Astrocyte of the spinal cord (primary cell): ENCODE measurements at regions not wholly inside any gene's neighbourhood (a gene's known extent, or its start where the extent isn't known, plus 50 kb on each side); places are given as distances from the start of the nearest gene placed in this dataset.
A peak's percentile ranks its signal among the peaks of the same experiment; 100 is the strongest.

Experiments used
- DNase-seq: peaks from one replicate; pipeline ENCODE4 v3.0.0; 2011; ENCODE audit warnings: low read depth, low spot score
- H3K4me3 ChIP-seq: 2 replicates; pipeline ENCODE4 v1.5.1; 2011; ENCODE audit warnings: low read depth, mild to moderate bottlenecking, low read length, moderate library complexity
- in situ Hi-C: cut with HindIII; loops from 2 replicates; pipeline ENCODE4 v1.10.0; 2017; ENCODE audit warnings: low sequenced_read_pairs
- TF ChIP-seq, protein P1 (sequence below): IDR thresholded peaks from 2 replicates; pipeline ENCODE4 v1.5.1; 2012; ENCODE audit warnings: low read depth, mild to moderate bottlenecking, low read length, inconsistent platforms

DNA sequence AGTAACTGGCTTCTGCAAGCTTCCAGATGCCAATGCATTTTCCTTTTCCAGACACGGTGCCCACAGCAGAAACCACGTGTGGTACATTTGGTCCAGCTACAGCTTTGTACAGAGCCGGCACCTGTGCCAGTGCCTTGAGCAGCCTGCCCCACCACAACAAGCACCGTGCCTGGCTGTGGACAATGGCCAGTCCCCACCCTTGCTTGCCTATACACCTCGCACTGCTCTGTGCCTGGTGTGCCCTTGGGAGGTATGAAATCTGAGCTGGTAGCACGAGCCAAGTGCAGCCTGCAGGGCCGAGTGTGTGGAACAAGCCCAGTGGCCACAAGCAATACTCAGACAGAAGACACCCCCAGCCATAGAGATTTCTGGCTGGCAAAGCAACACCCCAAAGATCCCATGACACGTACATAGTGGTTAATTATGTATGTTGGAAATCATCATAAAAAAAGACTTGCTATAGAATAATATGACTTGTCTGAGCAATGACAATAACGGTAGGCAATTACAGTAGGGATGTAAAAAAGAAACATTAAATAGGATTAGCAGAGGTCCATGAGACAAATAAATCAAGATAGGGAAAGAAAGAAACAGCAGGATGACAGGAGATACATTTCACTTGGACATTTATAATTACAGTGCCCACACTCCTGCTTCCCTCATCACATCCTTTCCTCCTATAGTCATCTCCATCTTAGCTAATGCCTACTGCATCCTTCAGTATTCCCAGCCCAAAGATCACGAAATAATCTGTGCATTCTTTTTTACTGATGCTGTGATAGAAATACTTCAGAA lies 1399.5 kb downstream of the PCDH9 start:
- no peak overlapping the region for H3K4me3 ChIP-seq
- TF ChIP-seq, protein P1, sequence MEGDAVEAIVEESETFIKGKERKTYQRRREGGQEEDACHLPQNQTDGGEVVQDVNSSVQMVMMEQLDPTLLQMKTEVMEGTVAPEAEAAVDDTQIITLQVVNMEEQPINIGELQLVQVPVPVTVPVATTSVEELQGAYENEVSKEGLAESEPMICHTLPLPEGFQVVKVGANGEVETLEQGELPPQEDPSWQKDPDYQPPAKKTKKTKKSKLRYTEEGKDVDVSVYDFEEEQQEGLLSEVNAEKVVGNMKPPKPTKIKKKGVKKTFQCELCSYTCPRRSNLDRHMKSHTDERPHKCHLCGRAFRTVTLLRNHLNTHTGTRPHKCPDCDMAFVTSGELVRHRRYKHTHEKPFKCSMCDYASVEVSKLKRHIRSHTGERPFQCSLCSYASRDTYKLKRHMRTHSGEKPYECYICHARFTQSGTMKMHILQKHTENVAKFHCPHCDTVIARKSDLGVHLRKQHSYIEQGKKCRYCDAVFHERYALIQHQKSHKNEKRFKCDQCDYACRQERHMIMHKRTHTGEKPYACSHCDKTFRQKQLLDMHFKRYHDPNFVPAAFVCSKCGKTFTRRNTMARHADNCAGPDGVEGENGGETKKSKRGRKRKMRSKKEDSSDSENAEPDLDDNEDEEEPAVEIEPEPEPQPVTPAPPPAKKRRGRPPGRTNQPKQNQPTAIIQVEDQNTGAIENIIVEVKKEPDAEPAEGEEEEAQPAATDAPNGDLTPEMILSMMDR = no peak
- in situ Hi-C loops = no loop called here
- DNase-seq = no peak

DNA sequence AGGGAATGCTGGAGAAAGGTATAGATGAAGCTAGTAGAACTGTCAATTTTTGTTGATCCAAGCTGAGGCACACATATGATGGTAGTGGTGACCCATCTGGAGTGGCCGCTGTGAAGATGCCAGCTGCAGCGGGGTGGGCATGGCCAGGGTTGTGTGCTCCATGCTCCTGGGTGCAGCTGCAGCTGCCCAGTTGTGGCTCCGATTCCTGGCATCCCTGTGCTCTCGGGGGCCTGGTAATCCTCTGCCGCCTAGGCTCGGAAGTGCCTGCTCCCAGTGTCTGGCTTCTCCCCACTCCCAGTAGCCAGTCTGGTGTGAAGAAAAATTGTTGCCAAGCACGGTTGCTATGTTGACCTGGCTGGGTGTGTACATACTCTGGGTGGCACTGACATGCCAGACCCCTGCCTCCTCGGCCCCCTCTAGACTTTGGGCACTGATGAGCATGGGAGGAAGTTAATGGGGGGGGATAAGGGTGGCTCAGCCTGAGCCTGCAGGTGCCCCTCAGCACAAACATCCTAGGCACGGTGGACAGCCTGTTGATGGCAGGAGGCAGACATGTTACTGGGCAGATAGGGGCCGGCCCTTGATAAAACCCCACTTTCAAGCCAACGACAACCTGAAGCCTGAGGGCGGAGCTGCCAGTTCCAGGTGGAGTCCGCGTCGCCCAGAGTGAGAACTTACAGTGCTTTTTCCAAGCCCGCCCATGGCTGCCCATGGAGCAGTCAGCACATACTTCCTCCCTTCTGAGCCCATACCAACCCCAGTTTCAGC lies 1400.7 kb downstream of the PCDH9 start:
- no peak overlapping the region for H3K4me3 ChIP-seq
- in situ Hi-C loops = no loop called here
- TF ChIP-seq, protein P1 = no peak
- DNase-seq = no peak

DNA sequence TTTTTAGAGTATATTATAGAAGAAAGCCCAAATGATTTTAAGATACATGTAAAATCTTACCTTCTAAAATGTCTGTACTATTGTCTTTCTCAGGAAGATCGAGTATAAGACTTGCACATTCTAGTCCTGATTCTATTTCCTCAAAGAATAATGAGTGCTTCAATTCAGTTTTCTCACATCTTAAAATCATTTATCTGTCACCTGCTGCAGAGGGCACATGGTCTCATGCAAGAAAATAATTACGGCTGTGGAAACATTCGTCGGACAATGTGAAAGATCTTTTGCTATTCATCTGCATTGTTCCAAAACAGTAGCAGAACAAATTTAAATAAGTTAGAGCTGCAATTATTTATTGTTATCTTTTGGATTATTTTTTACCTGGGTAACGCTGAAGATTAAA lies 1403.5 kb downstream of the PCDH9 start:
- H3K4me3 ChIP-seq = no peak overlapping the region
- TF ChIP-seq, protein P1 = no peak
- in situ Hi-C loops = no loop called here
- DNase-seq = no peak

DNA sequence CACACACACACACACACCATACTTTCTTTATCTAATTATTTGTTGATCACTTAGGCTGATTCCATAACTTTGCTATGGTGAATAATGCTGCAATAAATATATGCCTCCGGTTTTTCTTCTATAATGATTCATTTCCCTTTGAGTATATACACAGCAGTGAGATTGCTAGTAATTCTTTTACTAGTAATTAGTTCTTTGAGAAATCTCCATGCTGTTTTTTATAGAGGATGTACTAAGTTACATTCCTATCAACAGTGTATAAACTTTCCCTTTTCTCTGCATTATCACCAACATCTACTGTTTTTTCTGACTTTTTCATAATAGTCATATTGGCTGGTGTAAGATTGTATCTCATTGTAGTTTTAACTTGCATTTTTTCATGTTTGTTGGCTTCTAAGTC lies 1405.1 kb downstream of the PCDH9 start:
- in situ Hi-C loops = no loop called here
- TF ChIP-seq, protein P1 = no peak
- H3K4me3 ChIP-seq = no peak overlapping the region
- no peak for DNase-seq

DNA sequence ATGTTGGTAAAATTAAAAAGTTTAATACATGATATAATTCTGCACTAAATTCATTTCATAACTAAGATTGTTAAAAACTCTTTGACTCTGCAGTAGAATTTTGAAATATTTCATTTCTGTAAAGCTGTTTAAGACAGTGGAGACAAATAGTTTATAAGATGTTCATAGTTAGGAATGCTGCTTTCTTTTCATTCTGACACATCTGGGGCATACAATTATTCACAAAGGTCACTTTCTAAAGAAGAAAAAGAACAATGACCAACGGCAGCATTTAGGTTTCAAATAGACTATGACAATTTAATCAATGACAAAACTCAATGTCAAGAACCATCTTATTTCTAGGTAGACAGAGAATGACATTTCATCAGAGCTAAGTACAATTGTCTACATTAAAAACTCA lies 1422.1 kb downstream of the PCDH9 start:
- peak; percentile 69 for DNase-seq
- in situ Hi-C loops = no loop called here

More for the DNA sequence above, 1422.1 kb downstream of the PCDH9 start:
- no peak overlapping the region for H3K4me3 ChIP-seq
- TF ChIP-seq, protein P1 = no peak
